ENCODE measurements at regions not wholly inside any gene's neighbourhood (a gene's known extent, or its start where the extent isn't known, plus 50 kb on each side); places are given as distances from the start of the nearest gene placed in this dataset.

GRCh38 chr12:25615119-25615518 lies 62.0 kb upstream of the LMNTD1 start:
- Histone ChIP-seq H3K27ac (no peak overlapping the region), H3K9me3 (no peaks in the 10 kb centered on the region), H3K27me3 (no peaks in the 10 kb centered on the region), H3K4me1 (no peaks in the 10 kb centered on the region), H3K4me3 (no peak overlapping the region), H3K36me3 (no peaks in the 10 kb centered on the region)
- intact Hi-C loops (cut with DNase I): no loop called here
- TF ChIP-seq POLR2AphosphoS5 (IDR thresholded peaks at IDR 0.05; ENCODE audit: insufficient read depth in 1 of 2, low read depth in 1 of 2) (no peak), POLR2A (IDR thresholded peaks at IDR 0.05) (no peak), CTCF (IDR thresholded peaks at IDR 0.05) (no peak)
- DNase-seq (ENCODE audit: extremely low spot score in 2 of 2): no peak

GRCh38 chr12:25616286-25616685 lies 63.2 kb upstream of the LMNTD1 start:
- no peak for DNase-seq (ENCODE audit: extremely low spot score in 2 of 2)
- H3K4me1 ChIP-seq: no peaks in the 10 kb centered on the region
- intact Hi-C loops (cut with DNase I): no loop called here
- no peaks in the 10 kb centered on the region for H3K9me3 ChIP-seq
- no peaks in the 10 kb centered on the region for H3K36me3 ChIP-seq
- no peak for TF ChIP-seq POLR2A (IDR thresholded peaks at IDR 0.05)
- TF ChIP-seq POLR2AphosphoS5 (IDR thresholded peaks at IDR 0.05; ENCODE audit: insufficient read depth in 1 of 2, low read depth in 1 of 2): no peak
- no peak for TF ChIP-seq CTCF (IDR thresholded peaks at IDR 0.05)
- no peak overlapping the region for H3K27ac ChIP-seq
- H3K27me3 ChIP-seq: no peaks in the 10 kb centered on the region
- no peak overlapping the region for H3K4me3 ChIP-seq

- Histone ChIP-seq H3K4me3 (no peak overlapping the region), H3K36me3 (no peaks in the 10 kb centered on the region), H3K4me1 (no peaks in the 10 kb centered on the region), H3K9me3 (no peaks in the 10 kb centered on the region), H3K27me3 (no peaks in the 10 kb centered on the region), H3K27ac (no peak overlapping the region)
- TF ChIP-seq POLR2AphosphoS5 (IDR thresholded peaks at IDR 0.05; ENCODE audit: insufficient read depth in 1 of 2, low read depth in 1 of 2) (no peak), POLR2A (IDR thresholded peaks at IDR 0.05) (no peak), CTCF (IDR thresholded peaks at IDR 0.05) (no peak)
- intact Hi-C loops (cut with DNase I): no loop called here
- DNase-seq (ENCODE audit: extremely low spot score in 2 of 2): no peak
These were observed 64.9 kb upstream of the LMNTD1 start for GRCh38 chr12:25617991-25618390.

GRCh38 chr12:25623816-25624215 lies 70.7 kb upstream of the LMNTD1 start:
- H3K4me3 ChIP-seq: no peak overlapping the region
- intact Hi-C loops (cut with DNase I): no loop called here
- TF ChIP-seq CTCF (IDR thresholded peaks at IDR 0.05): no peak
- no peak for TF ChIP-seq POLR2AphosphoS5 (IDR thresholded peaks at IDR 0.05; ENCODE audit: insufficient read depth in 1 of 2, low read depth in 1 of 2)

GRCh38 chr12:25625146-25625545 lies 72.1 kb upstream of the LMNTD1 start:
- no peak for TF ChIP-seq POLR2AphosphoS5 (IDR thresholded peaks at IDR 0.05; ENCODE audit: insufficient read depth in 1 of 2, low read depth in 1 of 2)
- no peak for TF ChIP-seq CTCF (IDR thresholded peaks at IDR 0.05)
- no peak for TF ChIP-seq POLR2A (IDR thresholded peaks at IDR 0.05)
- DNase-seq (ENCODE audit: extremely low spot score in 2 of 2): no peak
- H3K9me3 ChIP-seq: no peaks in the 10 kb centered on the region
- H3K36me3 ChIP-seq: no peaks in the 10 kb centered on the region
- intact Hi-C loops (cut with DNase I): no loop called here
- H3K4me1 ChIP-seq: no peaks in the 10 kb centered on the region
- no peak overlapping the region for H3K27ac ChIP-seq
- no peaks in the 10 kb centered on the region for H3K27me3 ChIP-seq
- no peak overlapping the region for H3K4me3 ChIP-seq

More at GRCh38 chr12:25623816-25624215, 70.7 kb upstream of the LMNTD1 start:
- Histone ChIP-seq H3K27me3 (no peaks in the 10 kb centered on the region), H3K36me3 (no peaks in the 10 kb centered on the region), H3K27ac (no peak overlapping the region), H3K4me1 (no peaks in the 10 kb centered on the region), H3K9me3 (no peaks in the 10 kb centered on the region)
- DNase-seq (ENCODE audit: extremely low spot score in 2 of 2): no peak
